SK-N-SH (cell line): ENCODE measurements at regions not wholly inside any gene's neighbourhood (a gene's known extent, or its start where the extent isn't known, plus 50 kb on each side); places are given as distances from the start of the nearest gene placed in this dataset.

ENCODE experiments used
- CTCF ChIP-seq: fragments of 200-600 bp; sonication (generic); IDR thresholded peaks from 2 replicates; pipeline ENCODE4 v1.6.1; 2017; ENCODE audit warnings: antibody characterized with exemption, mild to moderate bottlenecking, moderate library complexity
- EZH2phosphoT487 ChIP-seq: fragments of 200-600 bp; sonication (generic); IDR thresholded peaks from 2 replicates; pipeline ENCODE4 v1.6.1; 2017; ENCODE audit warnings: low read depth, mixed run types, mild to moderate bottlenecking, antibody characterized with exemption, moderate library complexity, borderline replicate concordance
- GABPA ChIP-seq: IDR thresholded peaks from 2 replicates; pipeline ENCODE4 v1.4.0; 2012; ENCODE audit warnings: low read depth, mild to moderate bottlenecking
- YY1 ChIP-seq: IDR thresholded peaks from 2 replicates; pipeline ENCODE4 v1.4.0; 2012; ENCODE audit warnings: low read depth, mild to moderate bottlenecking

GRCh38 chr2:186991766-186992417, 142.9 kb upstream of the ZSWIM2 start:
- TF ChIP-seq EZH2phosphoT487: no peak
- TF ChIP-seq GABPA: no peak
- TF ChIP-seq CTCF: no peak
- TF ChIP-seq YY1: no peak
